Mesendoderm (in vitro differentiated cells): ENCODE measurements at regions not wholly inside any gene's neighbourhood (a gene's known extent, or its start where the extent isn't known, plus 50 kb on each side); places are given as distances from the start of the nearest gene placed in this dataset.

Experiments
- DNase-seq: peaks from one replicate; pipeline ENCODE4 v3.0.0; 2013
- H2AK5ac ChIP-seq: 2 replicates; pipeline ENCODE4 v1.6.1; 2013; ENCODE audit warnings: low read length, inconsistent platforms
- H2BK120ac ChIP-seq: 2 replicates; pipeline ENCODE4 v1.6.1; 2013; ENCODE audit warnings: low read depth, mild to moderate bottlenecking, low read length, moderate library complexity, mixed read lengths
- H2BK15ac ChIP-seq: replicated peaks from 2 replicates; pipeline ENCODE4 v1.6.1; 2013; ENCODE audit warnings: low read depth, mild to moderate bottlenecking, moderate library complexity
- H2BK5ac ChIP-seq: 2 replicates; pipeline ENCODE4 v1.6.1; 2013; ENCODE audit warnings: low read length, inconsistent platforms
- H3K18ac ChIP-seq: 2 replicates; pipeline ENCODE4 v1.6.1; 2013; ENCODE audit warnings: mild to moderate bottlenecking, low read length, mixed read lengths
- H3K23ac ChIP-seq: one replicate; pipeline ENCODE4 v1.6.1; 2013; ENCODE audit warnings: low read length
- H3K27ac ChIP-seq: 2 replicates; pipeline ENCODE4 v1.5.1; 2013; ENCODE audit warnings: low read depth, mild to moderate bottlenecking, inconsistent platforms, low read length, moderate library complexity
- H3K27me3 ChIP-seq: 2 replicates; pipeline ENCODE4 v1.6.1; 2013; ENCODE audit warnings: low read length, control low read depth, mild to moderate bottlenecking, inconsistent platforms; ENCODE audit not compliant: insufficient read depth, poor library complexity
- H3K36me3 ChIP-seq: 2 replicates; pipeline ENCODE4 v1.6.1; 2013; ENCODE audit warnings: low read length, inconsistent platforms; ENCODE audit not compliant: control insufficient read depth, insufficient read depth
- H3K4ac ChIP-seq: one replicate; pipeline ENCODE4 v1.6.1; 2013; ENCODE audit warnings: low read depth, mild to moderate bottlenecking, low read length, moderate library complexity
- H3K4me1 ChIP-seq: 2 replicates; pipeline ENCODE4 v1.6.1; 2013; ENCODE audit warnings: low read depth, low read length, inconsistent platforms; ENCODE audit not compliant: control insufficient read depth
- H3K4me2 ChIP-seq: 2 replicates; pipeline ENCODE4 v1.6.1; 2013; ENCODE audit warnings: low read length
- H3K4me3 ChIP-seq: 2 replicates; pipeline ENCODE4 v1.5.1; 2013; ENCODE audit warnings: mild to moderate bottlenecking, low read length
- H3K56ac ChIP-seq: one replicate; pipeline ENCODE4 v1.6.1; 2013; ENCODE audit warnings: low read length
- H3K79me1 ChIP-seq: 2 replicates; pipeline ENCODE4 v1.6.1; 2013; ENCODE audit warnings: low read length, inconsistent platforms
- H3K79me2 ChIP-seq: 2 replicates; pipeline ENCODE4 v1.6.1; 2013; ENCODE audit warnings: mild to moderate bottlenecking, low read length; ENCODE audit not compliant: control insufficient read depth, insufficient read depth
- H3K9ac ChIP-seq: 2 replicates; pipeline ENCODE4 v1.6.1; 2013; ENCODE audit warnings: low read length, inconsistent platforms
- H4K5ac ChIP-seq: one replicate; pipeline ENCODE4 v1.6.1; 2013; ENCODE audit warnings: low read length
- H4K8ac ChIP-seq: one replicate; pipeline ENCODE4 v1.6.1; 2013; ENCODE audit warnings: low read depth, mild to moderate bottlenecking, control low read depth, low read length, moderate library complexity
- WGBS: extraction: QIAGEN DNeasy Blood & Tissue Kit; methylation state at CpG from one replicate; pipeline ENCODE4 v1.1.7; 2013; ENCODE audit warnings: low lambda C conversion rate, missing lambda C conversion rate; ENCODE audit not compliant: insufficient coverage; ENCODE audit errors: extremely low coverage; 5-methylcytosine and 5-hydroxymethylcytosine counted together

DNA sequence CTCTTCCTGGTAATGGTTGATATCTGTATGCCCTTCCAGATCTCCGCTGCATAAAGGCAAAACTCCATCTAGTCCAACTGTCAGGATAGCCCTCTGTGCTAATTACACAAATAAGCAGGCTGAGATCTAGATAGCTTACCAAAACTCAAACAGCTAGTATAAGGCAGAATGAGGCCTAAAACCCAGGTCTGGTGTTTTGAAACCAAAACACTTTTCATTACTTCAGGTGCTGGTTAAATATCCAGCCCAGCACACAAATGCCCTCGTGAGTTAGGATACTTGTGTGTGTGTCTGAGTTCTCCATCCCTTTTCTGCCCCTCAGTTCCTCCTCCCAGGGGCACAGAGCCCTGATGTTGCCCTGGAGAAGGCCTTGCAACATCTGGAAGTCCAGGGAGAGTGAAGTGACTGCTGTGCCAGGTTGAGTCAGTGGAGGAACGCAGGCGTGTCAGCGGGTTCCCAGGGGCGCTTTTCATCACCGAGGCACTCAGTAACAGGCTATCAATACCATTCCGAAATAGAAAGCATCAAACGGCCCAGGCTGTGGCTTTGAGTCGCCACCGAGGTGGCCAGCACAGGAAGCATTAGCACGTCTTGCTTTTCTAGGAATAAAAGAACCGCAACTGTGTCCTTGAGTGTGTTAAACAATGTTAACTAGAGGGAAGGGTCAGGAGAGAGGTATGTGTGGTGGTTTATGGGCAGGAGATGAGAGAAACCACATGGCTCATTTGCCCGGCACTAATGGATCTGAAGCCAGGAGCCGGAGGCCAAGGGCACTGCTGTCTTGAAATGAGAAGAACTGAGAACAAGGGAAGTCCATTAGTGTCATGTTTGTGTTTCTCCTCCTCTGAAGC is 90.7 kb upstream of the WLS start:
- H2BK15ac ChIP-seq, result no peak overlapping the region
- no peak overlapping the region for H2BK120ac ChIP-seq
- no peak overlapping the region for H2AK5ac ChIP-seq
- peak overlapping the region; percentile 27 for H3K4ac ChIP-seq
- no peak overlapping the region for H3K4me2 ChIP-seq
- H4K5ac ChIP-seq, result no peak overlapping the region
- no peak overlapping the region for H4K8ac ChIP-seq
- H2BK5ac ChIP-seq, result no peak overlapping the region
- no peak overlapping the region for H3K9ac ChIP-seq
- no peak overlapping the region for H3K27ac ChIP-seq
- DNase-seq, result no peak
- H3K79me1 ChIP-seq, result no peaks in the 10 kb centered on the region
- peaks cover 3% of the 10 kb centered on the region for H3K4me1 ChIP-seq
- H3K79me2 ChIP-seq, result no peaks in the 10 kb centered on the region
- no peaks in the 10 kb centered on the region for H3K36me3 ChIP-seq
- no peak overlapping the region for H3K4me3 ChIP-seq
- H3K18ac ChIP-seq, result no peak overlapping the region
- H3K56ac ChIP-seq, result no peak overlapping the region
- no peak overlapping the region for H3K23ac ChIP-seq
- no peaks in the 10 kb centered on the region for H3K27me3 ChIP-seq
- no CpG with 5 or more reads among the region's 15 CpGs for WGBS

DNA sequence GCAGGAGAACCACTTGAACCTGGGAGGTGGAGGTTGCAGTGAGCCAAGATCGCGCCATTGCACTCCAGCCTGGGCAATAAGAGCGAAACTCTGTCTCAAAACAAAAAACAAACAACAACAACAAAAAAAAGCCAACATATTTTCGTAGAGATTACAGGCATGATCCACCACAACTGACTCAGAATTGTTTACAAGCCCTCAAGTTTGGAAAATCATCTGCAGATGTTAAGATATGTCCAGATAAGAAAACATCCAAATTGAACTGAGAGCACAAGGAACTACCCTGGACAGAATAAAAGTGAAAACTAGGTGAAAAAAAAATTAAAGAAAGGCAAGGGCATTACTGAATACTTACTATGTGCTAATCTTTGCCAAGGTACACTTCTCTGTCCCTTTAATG is 89.8 kb upstream of the WLS start:
- Histone ChIP-seq H3K36me3 (no peaks in the 10 kb centered on the region), H3K4ac (no peak overlapping the region), H3K27me3 (no peaks in the 10 kb centered on the region), H3K9ac (no peak overlapping the region), H3K23ac (no peak overlapping the region), H4K8ac (no peak overlapping the region), H2BK15ac (no peak overlapping the region), H3K56ac (peak overlapping the region; percentile 30), H3K4me2 (no peak overlapping the region), H2BK5ac (no peak overlapping the region), H3K4me1 (peaks cover 3% of the 10 kb centered on the region), H3K4me3 (no peak overlapping the region), H3K18ac (no peak overlapping the region), H3K27ac (no peak overlapping the region), H2AK5ac (no peak overlapping the region), H2BK120ac (no peak overlapping the region), H4K5ac (no peak overlapping the region), H3K79me2 (no peaks in the 10 kb centered on the region), H3K79me1 (no peaks in the 10 kb centered on the region)
- WGBS, result no CpG with 5 or more reads among the region's 4 CpGs
- DNase-seq, result no peak

- no peak overlapping the region for H4K8ac ChIP-seq
- no CpG with 5 or more reads among the region's 6 CpGs for WGBS
- H3K4me1 ChIP-seq, result peaks cover 3% of the 10 kb centered on the region
- no peak overlapping the region for H3K4ac ChIP-seq
- H4K5ac ChIP-seq, result no peak overlapping the region
- no peak overlapping the region for H2BK120ac ChIP-seq
- no peak overlapping the region for H3K27ac ChIP-seq
- no peaks in the 10 kb centered on the region for H3K36me3 ChIP-seq
- no peaks in the 10 kb centered on the region for H3K79me1 ChIP-seq
- H2BK15ac ChIP-seq, result no peak overlapping the region
- no peak overlapping the region for H2AK5ac ChIP-seq
- no peak overlapping the region for H2BK5ac ChIP-seq
- no peak overlapping the region for H3K4me2 ChIP-seq
- peak; percentile 84 for DNase-seq
- H3K23ac ChIP-seq, result no peak overlapping the region
- no peaks in the 10 kb centered on the region for H3K27me3 ChIP-seq
- H3K56ac ChIP-seq, result no peak overlapping the region
- H3K79me2 ChIP-seq, result no peaks in the 10 kb centered on the region
- no peak overlapping the region for H3K4me3 ChIP-seq
- no peak overlapping the region for H3K9ac ChIP-seq
- H3K18ac ChIP-seq, result no peak overlapping the region
Measured at GRCh38 chr1:68321084-68321685, 88.9 kb upstream of the WLS start.

GRCh38 chr1:68320349-68320748 is 88.0 kb upstream of the WLS start:
- H2BK120ac ChIP-seq, result peak overlapping the region; percentile 95
- no peak overlapping the region for H3K4me3 ChIP-seq
- H4K8ac ChIP-seq, result no peak overlapping the region
- H3K27ac ChIP-seq, result peak overlapping the region; percentile 51
- no CpG with 5 or more reads among the region's 4 CpGs for whole genome bisulfite sequencing
- H2BK15ac ChIP-seq, result no peak overlapping the region
- H3K23ac ChIP-seq, result no peak overlapping the region
- no peak overlapping the region for H3K4me2 ChIP-seq
- no peak overlapping the region for H2AK5ac ChIP-seq
- H3K27me3 ChIP-seq, result no peaks in the 10 kb centered on the region
- H3K56ac ChIP-seq, result peak overlapping the region; percentile 29
- no peak overlapping the region for H2BK5ac ChIP-seq
- H4K5ac ChIP-seq, result no peak overlapping the region
- no peaks in the 10 kb centered on the region for H3K79me1 ChIP-seq
- H3K4me1 ChIP-seq, result peaks cover 3% of the 10 kb centered on the region
- DNase-seq, result peak; percentile 79
- H3K36me3 ChIP-seq, result no peaks in the 10 kb centered on the region
- peak overlapping the region; percentile 92 for H3K18ac ChIP-seq
- H3K4ac ChIP-seq, result peak overlapping the region; percentile 47
- no peak overlapping the region for H3K9ac ChIP-seq
- no peaks in the 10 kb centered on the region for H3K79me2 ChIP-seq

GRCh38 chr1:68319907-68320306 is 87.6 kb upstream of the WLS start:
- peak overlapping the region; percentile 51 for H3K27ac ChIP-seq
- no CpG with 5 or more reads among the region's 5 CpGs for WGBS

More at GRCh38 chr1:68319907-68320306, 87.6 kb upstream of the WLS start:
- Histone ChIP-seq H3K27me3 (no peaks in the 10 kb centered on the region), H3K9ac (no peak overlapping the region), H4K5ac (no peak overlapping the region), H3K79me2 (no peaks in the 10 kb centered on the region), H3K4me1 (peaks cover 3% of the 10 kb centered on the region), H3K56ac (no peak overlapping the region), H2BK15ac (no peak overlapping the region), H3K36me3 (no peaks in the 10 kb centered on the region), H3K18ac (peak overlapping the region; percentile 92), H3K4ac (peak overlapping the region; percentile 24), H3K79me1 (no peaks in the 10 kb centered on the region), H3K23ac (no peak overlapping the region), H3K4me3 (no peak overlapping the region), H2BK120ac (peak overlapping the region; percentile 95), H2AK5ac (no peak overlapping the region), H2BK5ac (no peak overlapping the region), H3K4me2 (no peak overlapping the region), H4K8ac (no peak overlapping the region)
- no peak for DNase-seq
